HuH-7.5 (cell line): ENCODE measurements at regions not wholly inside any gene's neighbourhood (a gene's known extent, or its start where the extent isn't known, plus 50 kb on each side); places are given as distances from the start of the nearest gene placed in this dataset.
"Not testable (repeated sequence)": the region's sequence is repeated elsewhere in the genome, so short reads cannot be mapped to it uniquely, and the experiment has no call there.

Experiments
- DNase-seq: peaks from one replicate; pipeline ENCODE4 v3.0.0; 2011; ENCODE audit warnings: low spot score

- no peak for DNase-seq
Observed at GRCh38 chr3:82165266-82165665, 403.8 kb upstream of the GBE1 start.

GRCh38 chr3:82163907-82164520 is 402.6 kb upstream of the GBE1 start:
- no peak for DNase-seq

GRCh38 chr3:82157952-82158351 is 396.5 kb upstream of the GBE1 start:
- no peak for DNase-seq

- not testable (repeated sequence) for DNase-seq
Observed at GRCh38 chr3:82153892-82154291, 392.4 kb upstream of the GBE1 start.

DNA sequence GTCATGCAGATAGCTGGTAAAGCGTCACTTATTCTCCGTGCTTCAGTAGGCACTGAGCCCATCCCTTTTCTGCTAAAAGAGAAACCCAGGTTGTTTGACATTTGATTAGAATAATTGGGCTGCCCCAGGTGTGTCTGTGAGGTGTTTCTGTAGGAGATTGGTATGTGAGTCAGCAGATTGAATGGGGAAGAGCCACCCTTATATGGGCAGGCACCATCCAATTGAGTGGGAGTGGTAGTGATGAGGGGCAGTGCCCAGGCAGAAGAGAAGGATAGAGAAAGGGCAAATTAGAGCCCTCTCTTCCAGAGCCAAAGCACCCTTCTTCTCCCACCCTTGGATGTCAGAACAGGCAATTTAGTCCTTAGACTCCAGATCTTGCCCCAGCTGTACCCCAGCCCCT is 384.3 kb upstream of the GBE1 start:
- no peak for DNase-seq

DNA sequence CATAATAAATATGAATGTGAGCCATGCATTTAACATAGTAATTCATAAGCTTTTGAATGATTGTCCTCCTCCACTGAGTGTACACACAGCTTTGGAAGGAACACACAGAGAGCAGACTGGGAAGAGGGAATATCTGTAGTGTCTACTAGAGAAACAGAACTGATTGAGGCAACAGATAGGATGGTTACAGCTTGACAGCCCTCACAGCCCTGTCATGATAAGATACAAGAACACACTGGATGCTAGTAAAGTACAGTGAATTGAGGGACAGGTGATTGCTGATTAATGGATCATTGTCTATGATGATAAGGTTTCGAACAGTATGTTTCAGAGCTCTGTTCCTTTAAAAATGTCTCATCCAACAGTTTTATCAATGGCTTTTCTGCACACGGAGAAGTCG is 383.4 kb upstream of the GBE1 start:
- DNase-seq, result no peak

DNA sequence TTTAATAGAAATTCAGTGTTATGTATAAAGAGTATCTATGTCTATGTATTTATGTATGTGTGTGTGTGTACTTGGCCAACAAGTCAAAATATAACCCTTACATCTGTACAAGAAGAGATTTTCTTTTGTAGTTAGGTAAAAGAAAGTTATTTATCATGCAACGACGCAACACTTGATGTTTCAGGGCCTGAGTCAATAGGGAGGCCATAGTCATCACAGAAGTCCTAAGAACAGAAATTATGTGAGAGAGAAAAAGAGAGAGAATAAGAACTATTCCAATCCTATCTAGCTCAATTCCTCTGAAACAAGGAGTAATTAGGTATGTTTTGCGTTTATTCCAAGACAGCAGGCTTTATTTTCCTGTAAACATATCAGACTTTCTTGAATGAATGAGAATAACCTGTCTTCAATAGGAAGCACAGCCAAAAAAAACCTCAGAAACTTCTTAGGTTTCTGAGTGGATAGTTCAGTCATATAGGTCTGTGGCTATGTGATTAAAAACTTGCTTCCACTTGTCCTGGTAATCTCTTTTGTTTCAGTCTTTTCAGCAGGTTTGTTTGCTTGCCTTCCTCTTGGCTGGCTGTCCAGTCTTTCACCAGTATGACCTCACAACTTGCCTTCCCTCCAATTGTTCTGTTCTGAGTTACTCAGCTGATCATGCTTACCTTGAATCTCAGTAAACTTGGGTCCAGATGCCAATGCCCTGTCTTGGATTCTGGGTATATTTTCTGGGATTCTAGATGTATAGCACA is 382.4 kb upstream of the GBE1 start:
- no peak for DNase-seq

DNA sequence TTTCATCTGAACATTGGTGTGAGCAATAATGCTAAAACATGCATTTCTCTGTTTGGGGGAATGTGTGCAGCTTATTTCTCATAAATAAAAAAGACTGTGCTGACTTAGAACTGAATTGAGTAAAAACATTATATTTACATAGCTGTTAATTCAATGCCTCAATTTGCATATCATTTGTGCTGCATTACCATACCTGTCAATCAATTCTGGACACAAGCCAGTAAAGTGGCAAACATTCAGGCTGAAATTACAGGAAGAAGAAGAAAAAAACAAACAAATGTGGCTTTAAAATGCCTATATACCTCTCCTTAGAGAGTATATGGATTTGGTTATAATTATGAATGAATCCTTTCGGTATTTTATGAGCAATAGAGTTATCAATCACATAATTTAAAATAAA is 380.1 kb upstream of the GBE1 start:
- DNase-seq, result no peak

GRCh38 chr3:82137861-82138260 is 376.4 kb upstream of the GBE1 start:
- no peak for DNase-seq

GRCh38 chr3:82137050-82137449 is 375.6 kb upstream of the GBE1 start:
- no peak for DNase-seq

DNA sequence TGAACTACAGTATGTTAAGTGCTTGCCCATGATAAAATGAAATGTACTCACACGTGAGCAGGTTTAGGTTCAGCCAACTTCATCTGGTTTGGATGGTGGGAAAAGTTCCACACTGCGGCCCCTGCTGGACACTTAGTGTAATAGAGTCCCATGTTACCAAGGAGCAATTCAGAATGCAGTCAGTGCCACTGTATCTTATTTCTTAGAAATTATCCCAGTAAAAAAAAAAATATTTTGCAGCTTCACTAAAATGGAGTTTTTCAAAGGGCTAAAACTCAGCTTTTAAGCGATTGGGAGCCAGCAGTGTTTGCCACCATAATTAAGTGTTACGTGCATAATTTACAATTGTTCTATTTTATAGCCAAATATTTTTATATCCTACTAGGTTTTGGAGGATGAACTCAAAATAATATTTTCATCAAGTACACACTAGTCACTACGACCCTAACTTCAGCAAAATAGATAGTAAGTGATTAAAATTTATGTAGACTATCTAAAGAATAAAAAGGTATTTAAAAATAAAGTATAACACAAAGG is 371.7 kb upstream of the GBE1 start:
- no peak for DNase-seq

- DNase-seq, result peak; percentile 12
Observed at GRCh38 chr3:82132210-82133069, 371.0 kb upstream of the GBE1 start.

DNA sequence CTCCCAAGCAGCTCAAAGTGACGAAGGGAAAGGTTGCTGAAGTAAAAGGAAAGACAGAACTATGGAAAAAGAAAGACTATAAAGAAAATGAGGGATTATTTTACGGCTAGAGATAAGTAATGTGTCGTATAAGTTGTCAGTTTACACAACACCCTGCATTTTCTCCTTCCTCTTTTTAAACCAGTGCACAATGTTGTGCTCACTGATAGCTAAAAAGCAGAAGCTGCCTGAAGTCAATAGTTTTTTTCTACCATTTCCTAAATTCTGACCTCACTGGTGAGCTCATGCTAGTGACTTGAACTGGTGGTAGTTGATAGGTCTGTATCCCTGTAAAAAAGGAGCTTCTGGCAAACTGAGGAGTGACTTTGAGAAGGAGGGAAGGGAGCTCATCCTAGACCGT is 368.6 kb upstream of the GBE1 start:
- DNase-seq, result no peak

- no peak for DNase-seq
Observed at GRCh38 chr3:82129221-82129801, 367.9 kb upstream of the GBE1 start.

DNA sequence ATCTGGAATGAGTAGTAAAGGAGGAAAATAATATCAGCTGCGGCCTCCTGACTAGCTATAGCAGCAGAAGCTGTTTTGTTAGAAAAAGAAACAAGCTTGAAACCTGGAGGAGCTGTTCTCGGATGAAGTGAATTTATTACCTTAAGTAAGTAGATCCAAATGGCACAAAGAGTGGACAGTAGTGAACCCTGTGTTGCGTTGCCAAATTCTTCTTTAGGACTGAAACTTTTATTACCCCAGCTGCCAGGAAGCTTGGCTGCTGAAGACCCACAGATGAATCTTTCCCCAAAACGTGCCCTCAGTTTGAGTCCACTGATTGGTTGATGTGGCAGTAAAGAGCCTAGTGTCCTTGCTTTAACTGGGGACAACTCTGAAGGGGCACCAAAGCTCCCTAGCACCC is 366.8 kb upstream of the GBE1 start:
- DNase-seq, result no peak

GRCh38 chr3:82122554-82123345 is 361.3 kb upstream of the GBE1 start:
- no peak for DNase-seq

DNA sequence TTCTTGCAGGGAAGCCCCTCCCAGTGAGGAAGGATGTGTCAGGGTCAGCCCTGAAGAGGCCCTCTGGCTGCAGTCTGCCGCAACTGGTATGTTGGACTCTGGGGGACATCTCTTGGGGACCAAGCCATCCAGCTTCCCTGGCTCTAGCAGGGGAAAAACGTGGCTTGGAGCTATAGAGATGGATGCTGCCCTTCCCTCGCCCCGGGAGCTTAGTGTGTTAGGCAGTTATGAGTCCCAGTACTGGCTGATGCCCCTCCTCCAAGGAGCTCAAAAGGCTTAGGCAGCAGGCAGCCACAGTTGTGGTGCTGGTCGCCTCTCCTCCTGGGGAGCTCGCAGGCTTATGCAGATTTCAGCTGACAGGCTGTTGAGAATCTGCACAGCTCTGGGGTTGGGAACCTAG is 353.1 kb upstream of the GBE1 start:
- DNase-seq, result no peak

DNA sequence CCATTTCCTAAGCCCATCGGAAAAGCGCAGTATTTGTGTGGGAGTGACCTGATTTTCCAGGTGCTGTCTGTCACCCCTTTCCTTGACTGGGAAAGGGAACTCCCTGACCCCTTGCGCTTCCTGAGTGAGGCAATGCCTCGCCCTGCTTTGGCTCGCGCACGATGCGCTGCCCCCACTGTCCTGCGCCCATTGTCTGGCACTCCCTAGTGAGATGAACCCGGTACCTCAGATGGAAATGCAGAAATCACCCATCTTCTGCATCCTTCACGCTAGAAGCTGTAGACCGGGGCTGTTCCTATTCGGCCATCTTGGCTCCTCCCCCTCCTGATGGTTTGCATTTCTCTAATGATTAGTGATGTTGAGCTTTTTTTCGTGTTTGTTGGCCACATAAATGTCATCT is 349.3 kb upstream of the GBE1 start:
- not testable (repeated sequence) for DNase-seq

GRCh38 chr3:82103241-82103640 is 341.8 kb upstream of the GBE1 start:
- DNase-seq, result no peak

DNA sequence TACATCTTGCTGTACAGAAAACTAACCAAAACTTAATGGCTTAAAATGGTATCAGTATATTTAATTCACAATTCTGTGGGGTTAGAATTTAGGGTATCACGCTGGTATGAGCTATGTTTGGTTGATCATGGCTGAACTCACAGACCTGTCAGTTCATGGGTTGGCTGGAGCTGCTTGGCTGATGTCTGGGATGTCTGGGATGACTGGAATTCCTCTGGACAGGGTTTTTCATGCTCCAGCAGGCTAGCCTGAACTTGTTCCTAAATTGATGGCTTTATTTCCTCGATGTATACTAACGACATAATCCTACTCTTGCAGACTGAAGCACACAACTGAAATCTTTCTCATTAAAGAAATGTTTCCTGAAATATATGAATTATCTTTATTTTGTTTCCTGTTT is 338.9 kb upstream of the GBE1 start:
- no peak for DNase-seq

DNA sequence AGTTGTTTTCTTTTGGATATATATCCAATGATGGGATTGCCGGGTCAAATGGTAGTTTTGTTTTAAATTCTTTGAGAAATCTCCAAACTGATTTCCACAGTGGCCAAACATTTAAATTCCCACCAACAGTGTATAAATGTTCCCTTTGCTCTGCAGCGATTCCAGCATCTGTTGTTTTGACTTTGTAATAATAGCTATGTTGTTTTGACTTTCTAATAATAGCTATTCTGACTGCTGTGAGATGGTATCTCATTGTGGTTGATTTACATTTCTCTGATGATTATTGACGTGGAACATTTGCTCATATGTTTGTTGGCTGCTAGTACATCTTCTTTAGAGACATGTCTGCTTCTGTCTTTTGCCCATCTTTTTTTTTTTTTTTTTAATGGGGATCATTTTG is 332.2 kb upstream of the GBE1 start:
- DNase-seq, result no peak

DNA sequence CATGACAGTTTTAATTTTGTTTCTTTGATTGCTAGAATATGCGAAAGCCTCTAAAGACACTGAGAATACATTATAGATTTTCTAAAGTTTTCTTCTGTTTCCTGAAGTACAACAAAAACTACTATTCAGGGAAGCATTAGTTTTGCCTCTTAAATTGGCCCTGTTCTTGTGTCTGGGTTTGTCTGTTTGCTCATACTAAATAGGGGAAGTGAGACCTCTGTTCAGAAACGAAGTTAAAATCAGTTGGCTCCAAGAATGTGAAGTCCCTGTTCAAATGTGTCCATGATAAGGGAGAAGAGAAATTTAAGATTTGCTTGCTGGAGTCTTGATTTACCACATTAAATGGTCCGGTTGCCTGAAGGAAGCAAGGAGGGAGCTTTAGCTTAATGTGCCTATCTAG is 327.3 kb upstream of the GBE1 start:
- DNase-seq, result no peak
